ENCODE measurements at regions not wholly inside any gene's neighbourhood (a gene's known extent, or its start where the extent isn't known, plus 50 kb on each side); places are given as distances from the start of the nearest gene placed in this dataset.

DNA sequence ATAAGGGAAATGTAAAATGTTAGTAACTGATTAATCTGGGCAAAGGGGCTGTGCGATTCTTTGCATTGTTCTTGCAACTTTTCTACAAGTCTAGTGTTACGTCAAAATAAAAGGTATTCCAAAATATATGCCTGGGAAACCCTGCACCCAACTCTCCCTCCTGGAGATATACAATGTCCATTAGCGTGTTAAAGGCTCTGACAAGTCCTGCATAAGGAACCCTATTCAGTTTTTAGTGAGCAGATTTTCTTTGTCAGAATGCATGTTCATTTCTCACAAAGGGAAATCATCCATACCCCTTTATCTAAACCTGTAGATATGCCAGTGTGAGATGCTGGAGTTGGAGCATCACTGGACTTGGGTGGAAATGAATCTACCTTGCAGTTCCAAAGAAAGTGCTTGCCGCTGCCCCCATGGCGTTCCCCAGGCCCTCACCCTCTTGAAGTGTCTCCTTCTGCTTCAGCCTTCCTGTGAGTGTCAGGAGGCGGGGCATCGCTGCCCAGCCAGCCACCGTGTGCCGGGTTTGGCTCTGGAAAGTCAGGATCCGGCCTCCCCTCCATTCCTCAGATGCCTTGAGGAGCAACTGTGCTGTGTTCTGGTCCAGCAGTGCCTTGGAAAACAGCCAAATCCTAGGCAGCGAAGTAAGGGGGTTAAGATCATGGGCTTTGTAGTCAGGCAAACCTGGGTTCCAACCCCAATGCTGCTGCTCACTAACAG, 85.5 kb downstream of the RMI2 start:
- TF ChIP-seq EZH2 (optimal IDR thresholded peaks at IDR 0.05; ENCODE audit: low read depth, low read length) = no peak
- TF ChIP-seq, protein P1, sequence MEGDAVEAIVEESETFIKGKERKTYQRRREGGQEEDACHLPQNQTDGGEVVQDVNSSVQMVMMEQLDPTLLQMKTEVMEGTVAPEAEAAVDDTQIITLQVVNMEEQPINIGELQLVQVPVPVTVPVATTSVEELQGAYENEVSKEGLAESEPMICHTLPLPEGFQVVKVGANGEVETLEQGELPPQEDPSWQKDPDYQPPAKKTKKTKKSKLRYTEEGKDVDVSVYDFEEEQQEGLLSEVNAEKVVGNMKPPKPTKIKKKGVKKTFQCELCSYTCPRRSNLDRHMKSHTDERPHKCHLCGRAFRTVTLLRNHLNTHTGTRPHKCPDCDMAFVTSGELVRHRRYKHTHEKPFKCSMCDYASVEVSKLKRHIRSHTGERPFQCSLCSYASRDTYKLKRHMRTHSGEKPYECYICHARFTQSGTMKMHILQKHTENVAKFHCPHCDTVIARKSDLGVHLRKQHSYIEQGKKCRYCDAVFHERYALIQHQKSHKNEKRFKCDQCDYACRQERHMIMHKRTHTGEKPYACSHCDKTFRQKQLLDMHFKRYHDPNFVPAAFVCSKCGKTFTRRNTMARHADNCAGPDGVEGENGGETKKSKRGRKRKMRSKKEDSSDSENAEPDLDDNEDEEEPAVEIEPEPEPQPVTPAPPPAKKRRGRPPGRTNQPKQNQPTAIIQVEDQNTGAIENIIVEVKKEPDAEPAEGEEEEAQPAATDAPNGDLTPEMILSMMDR (IDR thresholded peaks at IDR 0.05; ENCODE audit: low read length) = no peak
- TF ChIP-seq EZH2phosphoT487 (IDR thresholded peaks at IDR 0.05; ENCODE audit: low read length) = no peak
- no peak overlapping the region for H2AFZ ChIP-seq (ENCODE audit: low read length)

DNA sequence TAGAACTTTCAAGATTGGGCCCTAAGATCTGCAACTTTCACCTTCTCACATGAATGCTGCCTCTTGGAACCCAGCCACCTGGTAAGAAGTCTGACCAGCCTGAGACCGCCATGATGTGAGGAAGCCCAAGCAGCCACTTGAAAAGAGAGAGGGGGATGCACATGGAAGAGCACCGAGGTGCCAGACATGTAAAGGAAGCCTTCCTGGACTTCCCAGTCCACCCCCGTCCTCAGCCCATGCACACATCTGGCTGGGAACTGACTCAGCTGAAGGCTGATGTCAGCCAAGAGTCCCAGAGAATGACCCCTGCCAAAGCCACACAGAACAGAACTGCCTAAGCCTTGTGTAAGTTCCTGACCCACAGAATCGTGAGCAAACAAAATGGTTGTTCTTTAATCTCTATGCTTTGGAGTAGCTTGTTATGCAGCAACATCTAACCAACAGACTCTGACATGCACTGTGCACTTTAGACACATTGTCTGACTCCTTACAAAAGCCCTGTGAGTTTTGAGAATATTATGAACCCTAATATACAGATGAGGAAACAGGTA, 86.7 kb downstream of the RMI2 start:
- Histone ChIP-seq H3K27me3 (replicated peaks; ENCODE audit: insufficient read depth, low read length) (no peaks in the 10 kb centered on the region), H3K79me2 (ENCODE audit: low read length) (no peaks in the 10 kb centered on the region), H3K4me2 (ENCODE audit: low read depth, low read length) (no peak overlapping the region), H3F3A (ENCODE audit: insufficient read depth, low read length) (no peaks in the 10 kb centered on the region), H3K36me3 (replicated peaks; ENCODE audit: insufficient read depth, low read length) (no peaks in the 10 kb centered on the region), H2AFZ (ENCODE audit: low read length) (no peak overlapping the region), H3K9ac (ENCODE audit: low read length) (no peak overlapping the region), H3K4me3 (ENCODE audit: low read length) (no peak overlapping the region), H3K9me2 (replicated peaks; ENCODE audit: insufficient read depth, low read length) (no peaks in the 10 kb centered on the region), H3K9me3 (replicated peaks; ENCODE audit: insufficient read depth, low read length) (no peaks in the 10 kb centered on the region), H3K4me1 (ENCODE audit: low read length) (no peaks in the 10 kb centered on the region), H3K27ac (ENCODE audit: low read length) (no peak overlapping the region), H4K20me1 (ENCODE audit: insufficient read depth, low read length) (no peaks in the 10 kb centered on the region)
- no peak for TF ChIP-seq EZH2phosphoT487 (IDR thresholded peaks at IDR 0.05; ENCODE audit: low read length)
- no peak for TF ChIP-seq EZH2 (optimal IDR thresholded peaks at IDR 0.05; ENCODE audit: low read depth, low read length)
- TF ChIP-seq, protein P1 (IDR thresholded peaks at IDR 0.05; ENCODE audit: low read length) = no peak
- DNase-seq = no peak

More for the DNA sequence above, 85.5 kb downstream of the RMI2 start:
- Histone ChIP-seq H3K36me3 (replicated peaks; ENCODE audit: insufficient read depth, low read length) (no peaks in the 10 kb centered on the region), H3K27ac (ENCODE audit: low read length) (no peak overlapping the region), H3K27me3 (replicated peaks; ENCODE audit: insufficient read depth, low read length) (no peaks in the 10 kb centered on the region), H3K79me2 (ENCODE audit: low read length) (no peaks in the 10 kb centered on the region), H3K9ac (ENCODE audit: low read length) (no peak overlapping the region), H3K9me2 (replicated peaks; ENCODE audit: insufficient read depth, low read length) (no peaks in the 10 kb centered on the region), H3F3A (ENCODE audit: insufficient read depth, low read length) (no peaks in the 10 kb centered on the region), H3K4me1 (ENCODE audit: low read length) (no peaks in the 10 kb centered on the region), H3K4me2 (ENCODE audit: low read depth, low read length) (no peak overlapping the region), H4K20me1 (ENCODE audit: insufficient read depth, low read length) (no peaks in the 10 kb centered on the region), H3K9me3 (replicated peaks; ENCODE audit: insufficient read depth, low read length) (no peaks in the 10 kb centered on the region), H3K4me3 (ENCODE audit: low read length) (no peak overlapping the region)
- DNase-seq = no peak

DNA sequence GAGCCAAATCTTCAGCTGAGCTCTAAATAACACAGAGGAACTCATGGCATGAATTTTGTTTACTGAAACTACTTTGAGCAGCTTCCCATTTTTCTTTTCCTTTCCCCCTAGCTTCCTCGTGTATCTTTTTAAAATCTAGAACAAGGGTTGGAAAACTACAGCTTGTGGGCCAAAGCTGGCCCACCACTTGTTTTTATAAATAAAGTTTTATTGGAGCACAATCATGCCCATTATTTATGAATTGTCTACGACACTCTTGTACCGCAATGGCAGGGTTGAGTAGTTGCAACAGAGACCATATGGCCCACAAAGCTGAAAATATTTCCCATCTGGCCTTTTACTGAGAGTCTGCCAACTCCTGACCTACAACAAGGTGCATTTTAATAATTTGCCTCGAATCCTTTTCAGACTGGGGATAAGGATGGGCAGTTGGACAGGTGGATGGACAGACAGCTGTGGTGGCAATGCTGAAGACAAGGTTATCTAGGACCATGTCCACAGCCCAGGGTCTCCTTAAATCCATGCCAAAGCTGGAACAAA, 87.7 kb downstream of the RMI2 start:
- H3K36me3 ChIP-seq (replicated peaks; ENCODE audit: insufficient read depth, low read length) = no peaks in the 10 kb centered on the region
- no peak overlapping the region for H3K4me2 ChIP-seq (ENCODE audit: low read depth, low read length)
- H3K79me2 ChIP-seq (ENCODE audit: low read length) = no peaks in the 10 kb centered on the region
- H2AFZ ChIP-seq (ENCODE audit: low read length) = no peak overlapping the region
- H3K9me3 ChIP-seq (replicated peaks; ENCODE audit: insufficient read depth, low read length) = no peaks in the 10 kb centered on the region
- DNase-seq = no peak
- no peaks in the 10 kb centered on the region for H3K4me1 ChIP-seq (ENCODE audit: low read length)
- H3F3A ChIP-seq (ENCODE audit: insufficient read depth, low read length) = no peaks in the 10 kb centered on the region
- H3K27ac ChIP-seq (ENCODE audit: low read length) = no peak overlapping the region
- H3K9ac ChIP-seq (ENCODE audit: low read length) = no peak overlapping the region
- TF ChIP-seq EZH2 (optimal IDR thresholded peaks at IDR 0.05; ENCODE audit: low read depth, low read length) (no peak), EZH2phosphoT487 (IDR thresholded peaks at IDR 0.05; ENCODE audit: low read length) (no peak)
- TF ChIP-seq, protein P1 (IDR thresholded peaks at IDR 0.05; ENCODE audit: low read length) = no peak
- H3K4me3 ChIP-seq (ENCODE audit: low read length) = no peak overlapping the region
- no peaks in the 10 kb centered on the region for H3K9me2 ChIP-seq (replicated peaks; ENCODE audit: insufficient read depth, low read length)
- H3K27me3 ChIP-seq (replicated peaks; ENCODE audit: insufficient read depth, low read length) = no peaks in the 10 kb centered on the region
- no peaks in the 10 kb centered on the region for H4K20me1 ChIP-seq (ENCODE audit: insufficient read depth, low read length)

Data from MM.1S (cell line).